Fibroblast of lung (primary cell): ENCODE measurements at regions not wholly inside any gene's neighbourhood (a gene's known extent, or its start where the extent isn't known, plus 50 kb on each side); places are given as distances from the start of the nearest gene placed in this dataset.

Experiments
- CTCF ChIP-seq, 2 donors: IDR thresholded peaks in 1 of 2; conservative IDR thresholded peaks in 1 of 2; 1 replicate in 1 of 2; 2 replicates in 1 of 2; pipeline ENCODE4 v1.5.1; 2011 to 2012; ENCODE audit warnings: low read length in 2 of 2, control low read depth in 1 of 2, inconsistent platforms in 1 of 2, low read depth in 1 of 2, mild to moderate bottlenecking in 1 of 2
- EZH2 ChIP-seq: IDR thresholded peaks from 2 replicates; pipeline ENCODE4 v1.5.1; 2012; ENCODE audit warnings: low read length, control low read depth, mild to moderate bottlenecking; ENCODE audit errors: missing control alignments

- no peak for TF ChIP-seq CTCF (conservative IDR thresholded peaks at IDR 0.05 in 1 of 2, IDR thresholded peaks at IDR 0.05 in 1 of 2; ENCODE audit: low read depth in 1 of 2, low read length in 2 of 2)
- no peak for TF ChIP-seq EZH2
These were observed 261.1 kb upstream of the TTC29 start for GRCh38 chr4:147206807-147207206.
